Body of pancreas (tissue), 4 donors: ENCODE measurements at regions not wholly inside any gene's neighbourhood (a gene's known extent, or its start where the extent isn't known, plus 50 kb on each side); places are given as distances from the start of the nearest gene placed in this dataset.

ENCODE experiments used
- POLR2A ChIP-seq, 3 donors: fragments of 450-650 bp; IDR thresholded peaks; one replicate each; pipeline ENCODE4 v1.6.1; 2016; ENCODE audit warnings: antibody characterized with exemption in 3 of 3, mild to moderate bottlenecking in 2 of 3
- TF ChIP-seq, protein P1 (sequence below), 7 experiments: fragments of 450-650 bp in 4 of 7; fragments of 200-600 bp in 3 of 7; sonication (generic) in 3 of 7; IDR thresholded peaks; one replicate each; pipeline ENCODE4 v1.5.1; 2016 to 2019; ENCODE audit warnings: antibody characterized with exemption in 7 of 7

DNA sequence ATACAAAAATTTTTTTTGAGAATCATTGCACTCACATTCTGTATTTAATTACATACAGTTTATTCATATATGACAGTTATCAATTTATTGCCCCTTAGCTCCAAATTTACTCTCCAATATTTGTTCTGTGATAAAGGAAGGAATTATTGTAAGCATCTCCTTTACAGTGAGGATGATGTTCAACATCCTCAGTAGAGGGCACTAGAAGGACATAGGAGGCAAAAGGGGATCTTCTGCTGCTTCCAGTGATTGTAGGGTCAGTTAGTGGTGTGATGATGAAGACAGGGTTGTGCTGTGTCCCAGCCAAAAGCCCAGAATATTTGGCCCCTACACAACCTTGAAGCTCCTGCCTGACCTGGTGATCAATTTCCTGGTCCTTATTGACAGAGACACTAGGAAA, 89.9 kb upstream of the DCBLD2 start:
- TF ChIP-seq, protein P1, sequence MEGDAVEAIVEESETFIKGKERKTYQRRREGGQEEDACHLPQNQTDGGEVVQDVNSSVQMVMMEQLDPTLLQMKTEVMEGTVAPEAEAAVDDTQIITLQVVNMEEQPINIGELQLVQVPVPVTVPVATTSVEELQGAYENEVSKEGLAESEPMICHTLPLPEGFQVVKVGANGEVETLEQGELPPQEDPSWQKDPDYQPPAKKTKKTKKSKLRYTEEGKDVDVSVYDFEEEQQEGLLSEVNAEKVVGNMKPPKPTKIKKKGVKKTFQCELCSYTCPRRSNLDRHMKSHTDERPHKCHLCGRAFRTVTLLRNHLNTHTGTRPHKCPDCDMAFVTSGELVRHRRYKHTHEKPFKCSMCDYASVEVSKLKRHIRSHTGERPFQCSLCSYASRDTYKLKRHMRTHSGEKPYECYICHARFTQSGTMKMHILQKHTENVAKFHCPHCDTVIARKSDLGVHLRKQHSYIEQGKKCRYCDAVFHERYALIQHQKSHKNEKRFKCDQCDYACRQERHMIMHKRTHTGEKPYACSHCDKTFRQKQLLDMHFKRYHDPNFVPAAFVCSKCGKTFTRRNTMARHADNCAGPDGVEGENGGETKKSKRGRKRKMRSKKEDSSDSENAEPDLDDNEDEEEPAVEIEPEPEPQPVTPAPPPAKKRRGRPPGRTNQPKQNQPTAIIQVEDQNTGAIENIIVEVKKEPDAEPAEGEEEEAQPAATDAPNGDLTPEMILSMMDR (IDR thresholded peaks at IDR 0.05): no peak
- TF ChIP-seq POLR2A (IDR thresholded peaks at IDR 0.05): no peak
